H1 (cell line): ENCODE measurements at regions not wholly inside any gene's neighbourhood (a gene's known extent, or its start where the extent isn't known, plus 50 kb on each side); places are given as distances from the start of the nearest gene placed in this dataset.

Experiments
- CTCF ChIA-PET: fragments of 300-600 bp; sonication (Branson Sonifier 250); formaldehyde crosslinking; loops from one replicate; lab custom pipeline; 2021; ENCODE audit not compliant: partially characterized antibody; lab: Charles Lee
- POLR2A ChIA-PET: fragments of 300-600 bp; sonication (Branson Sonifier 250); formaldehyde crosslinking; loops from one replicate; lab custom pipeline; 2021; ENCODE audit warnings: inconsistent platforms; ENCODE audit not compliant: partially characterized antibody; lab: Charles Lee
- DNase-seq, 2 experiments: peaks; one replicate each; pipeline versions ENCODE4 v3.0.0 to v3.0.0-alpha.2; 2010 to 2022; ENCODE audit warnings: low spot score in 2 of 2, low read depth in 1 of 2, mixed read lengths in 1 of 2
- FAIRE-seq: peaks from 2 replicates; lab custom pipeline; 2011; peaks lifted over from hg19 to GRCh38; lab: Jason Lieb, UNC
- H2AFZ ChIP-seq: 2 replicates; pipeline ENCODE4 v1.8.1; 2012; ENCODE audit warnings: low read length, inconsistent platforms
- H2AK5ac ChIP-seq: 2 replicates; pipeline ENCODE4 v1.6.1; 2013; ENCODE audit warnings: low read depth, low read length
- H2BK120ac ChIP-seq: replicated peaks from 2 replicates; pipeline ENCODE3; 2013; ENCODE audit warnings: low read depth, low read length, inconsistent platforms
- H2BK12ac ChIP-seq: 2 replicates; pipeline ENCODE4 v1.6.1; 2013; ENCODE audit warnings: low read depth, low read length
- H2BK15ac ChIP-seq: 2 replicates; pipeline ENCODE4 v1.6.1; 2013; ENCODE audit warnings: low read length
- H2BK20ac ChIP-seq: 2 replicates; pipeline ENCODE4 v1.6.1; 2013; ENCODE audit warnings: low read length
- H2BK5ac ChIP-seq: 2 replicates; pipeline ENCODE4 v1.6.1; 2013; ENCODE audit warnings: low read depth, low read length
- H3K14ac ChIP-seq: 2 replicates; pipeline ENCODE4 v1.6.1; 2013; ENCODE audit warnings: inconsistent platforms; ENCODE audit not compliant: insufficient read length
- H3K18ac ChIP-seq: 2 replicates; pipeline ENCODE4 v1.6.1; 2013; ENCODE audit warnings: low read length; ENCODE audit errors: extremely low read depth
- H3K23ac ChIP-seq: 2 replicates; pipeline ENCODE4 v1.6.1; 2013; ENCODE audit warnings: inconsistent platforms; ENCODE audit not compliant: insufficient read length
- H3K23me2 ChIP-seq: 2 replicates; pipeline ENCODE4 v1.6.1; 2013; ENCODE audit warnings: low read depth, low read length
- H3K27ac ChIP-seq: 2 replicates; pipeline ENCODE4 v1.6.1; 2011; ENCODE audit warnings: low read depth, low read length, inconsistent platforms
- H3K27me3 ChIP-seq, 4 experiments: replicated peaks in 1 of 4; 1 replicate in 1 of 4; 2 replicates in 3 of 4; pipeline versions ENCODE4 v1.6.1 to v1.8.1; 2011 to 2013; ENCODE audit warnings: low read length in 3 of 4, mild to moderate bottlenecking in 3 of 4, inconsistent platforms in 2 of 4, mixed read lengths in 2 of 4, moderate library complexity in 1 of 4; ENCODE audit not compliant: control insufficient read depth in 3 of 4, insufficient read depth in 3 of 4; ENCODE audit errors: extremely low read depth in 1 of 4
- H3K36me3 ChIP-seq, 4 experiments: 2 replicates each; pipeline versions ENCODE4 v1.6.1 to v1.8.1; 2011 to 2013; ENCODE audit warnings: mild to moderate bottlenecking in 4 of 4, low read length in 3 of 4, moderate library complexity in 2 of 4, control low read depth in 1 of 4, inconsistent platforms in 1 of 4; ENCODE audit not compliant: insufficient read depth in 4 of 4, control insufficient read depth in 2 of 4
- H3K4ac ChIP-seq: replicated peaks from 2 replicates; pipeline ENCODE3; 2013; ENCODE audit warnings: low read length, low read depth, mixed read lengths, inconsistent platforms; ENCODE audit not compliant: insufficient read length
- H3K4me1 ChIP-seq, 4 experiments: replicated peaks in 1 of 4; 1 replicate in 1 of 4; 2 replicates in 3 of 4; pipeline versions ENCODE4 v1.6.1 to v1.8.1; 2011 to 2013; ENCODE audit warnings: low read length in 3 of 4, inconsistent platforms in 2 of 4, mixed read lengths in 1 of 4; ENCODE audit not compliant: insufficient read depth in 4 of 4, control insufficient read depth in 3 of 4
- H3K4me2 ChIP-seq, 2 experiments: 2 replicates each; pipeline versions ENCODE4 v1.6.1 to v1.8.1; 2011 to 2013; ENCODE audit warnings: low read depth in 2 of 2, low read length in 2 of 2, control low read depth in 1 of 2, inconsistent platforms in 1 of 2, mild to moderate bottlenecking in 1 of 2; ENCODE audit not compliant: insufficient read depth in 1 of 2
- H3K4me3 ChIP-seq, 4 experiments: fragments of 200-600, 300-600 bp in 1 of 4; sonication (generic), shearing (Covaris generic), sonication (Bioruptor Twin) in 1 of 4; 2 replicates each; pipeline versions ENCODE4 v1.5.1 to v1.8.1; 2011 to 2016; ENCODE audit warnings: low read length in 4 of 4, low read depth in 3 of 4, control low read depth in 2 of 4, inconsistent platforms in 2 of 4, mild to moderate bottlenecking in 2 of 4, mixed read lengths in 1 of 4, moderate library complexity in 1 of 4; ENCODE audit not compliant: insufficient read depth in 2 of 4; ENCODE audit errors: extremely low read depth in 1 of 4
- H3K56ac ChIP-seq: replicated peaks from 2 replicates; pipeline ENCODE3; 2013; ENCODE audit warnings: low read depth, mild to moderate bottlenecking, mixed read lengths, low read length, inconsistent platforms; ENCODE audit not compliant: insufficient read length
- H3K79me1 ChIP-seq: 2 replicates; pipeline ENCODE4 v1.6.1; 2013; ENCODE audit warnings: low read depth, low read length, control low read depth
- H3K79me2 ChIP-seq, 2 experiments: 2 replicates each; pipeline versions ENCODE4 v1.6.1 to v1.8.1; 2012 to 2013; ENCODE audit warnings: low read length in 2 of 2, mild to moderate bottlenecking in 2 of 2, inconsistent platforms in 1 of 2; ENCODE audit not compliant: insufficient read depth in 2 of 2, control insufficient read depth in 1 of 2
- H3K9ac ChIP-seq, 4 experiments: replicated peaks in 1 of 4; 1 replicate in 1 of 4; 2 replicates in 3 of 4; pipeline versions ENCODE4 v1.6.1 to v1.8.1; 2011 to 2013; ENCODE audit warnings: low read depth in 3 of 4, low read length in 3 of 4, control low read depth in 2 of 4, mild to moderate bottlenecking in 2 of 4, moderate library complexity in 2 of 4, inconsistent platforms in 1 of 4; ENCODE audit errors: extremely low read depth in 1 of 4
- H3K9me3 ChIP-seq, 2 experiments: 2 replicates each; pipeline versions ENCODE4 v1.6.1 to v1.8.1; 2012 to 2013; ENCODE audit warnings: mild to moderate bottlenecking in 2 of 2, moderate library complexity in 2 of 2, control low read depth in 1 of 2, inconsistent platforms in 1 of 2, low read depth in 1 of 2, low read length in 1 of 2, mixed read lengths in 1 of 2; ENCODE audit not compliant: insufficient read depth in 2 of 2
- H4K20me1 ChIP-seq, 2 experiments: replicated peaks in 1 of 2; 2 replicates each; pipeline versions ENCODE3 to v1.8.1; 2011 to 2013; ENCODE audit warnings: inconsistent platforms in 2 of 2, low read length in 2 of 2, mild to moderate bottlenecking in 1 of 2; ENCODE audit not compliant: insufficient read depth in 2 of 2, control insufficient read depth in 1 of 2
- H4K5ac ChIP-seq: 2 replicates; pipeline ENCODE4 v1.6.1; 2013; ENCODE audit warnings: low read length, low read depth, mixed read lengths, inconsistent platforms; ENCODE audit not compliant: insufficient read length
- H4K8ac ChIP-seq: 2 replicates; pipeline ENCODE4 v1.8.0; 2013; ENCODE audit warnings: mild to moderate bottlenecking, moderate library complexity, low read length, inconsistent platforms; ENCODE audit not compliant: insufficient read depth; ENCODE audit errors: extremely low read depth
- H4K91ac ChIP-seq: replicated peaks from 2 replicates; pipeline ENCODE3; 2013; ENCODE audit warnings: low read length, mixed read lengths, inconsistent platforms; ENCODE audit not compliant: insufficient read length
- CHD1 ChIP-seq: IDR thresholded peaks from 2 replicates; pipeline ENCODE4 v1.6.1; 2012; ENCODE audit warnings: low read depth, low read length, improper control_type of control experiment
- CTBP2 ChIP-seq: IDR thresholded peaks from 2 replicates; pipeline ENCODE4 v1.7.0; 2011; ENCODE audit warnings: borderline replicate concordance, mild to moderate bottlenecking, moderate library complexity, mixed read lengths, low read length; ENCODE audit not compliant: insufficient read depth, insufficient read length
- GABPA ChIP-seq: IDR thresholded peaks from 2 replicates; pipeline ENCODE4 v1.6.1; 2011; ENCODE audit warnings: mild to moderate bottlenecking, low read length, moderate library complexity, borderline replicate concordance; ENCODE audit not compliant: insufficient read depth
- NRF1 ChIP-seq: IDR thresholded peaks from 2 replicates; pipeline ENCODE4 v1.6.1; 2011; ENCODE audit warnings: mild to moderate bottlenecking, low read depth, low read length, improper control_type of control experiment
- POLR2A ChIP-seq, 2 experiments: IDR thresholded peaks; 1 replicate in 1 of 2; 2 replicates in 1 of 2; pipeline ENCODE4 v1.6.1; 2011; ENCODE audit warnings: low read depth in 2 of 2, low read length in 2 of 2, mild to moderate bottlenecking in 2 of 2; ENCODE audit errors: control extremely low read depth in 1 of 2
- POU5F1 ChIP-seq: IDR thresholded peaks from 2 replicates; pipeline ENCODE4 v1.6.1; 2011; ENCODE audit warnings: low read depth, mild to moderate bottlenecking, low read length, moderate library complexity
- RAD21 ChIP-seq, 2 experiments: IDR thresholded peaks in 1 of 2; conservative IDR thresholded peaks in 1 of 2; 2 replicates each; pipeline ENCODE4 v1.6.1; 2011; ENCODE audit warnings: low read depth in 2 of 2, low read length in 2 of 2, improper control_type of control experiment in 1 of 2, inconsistent platforms in 1 of 2, mild to moderate bottlenecking in 1 of 2, moderate library complexity in 1 of 2
- RNF2 ChIP-seq: fragments of 200-900, 300-1000 bp; sonication (generic); IDR thresholded peaks from 2 replicates; pipeline ENCODE4 v1.7.1; 2016; ENCODE audit warnings: borderline replicate concordance, low read depth, mild to moderate bottlenecking, antibody characterized with exemption, low read length; ENCODE audit not compliant: poor library complexity, severe bottlenecking; ENCODE audit errors: missing control alignments
- RXRA ChIP-seq: IDR thresholded peaks from 2 replicates; pipeline ENCODE4 v1.6.1; 2011; ENCODE audit warnings: low read depth, mild to moderate bottlenecking, low read length, moderate library complexity; ENCODE audit not compliant: insufficient read depth
- SAP30 ChIP-seq: fragments of 300-600 bp; sonication (generic); IDR thresholded peaks from 2 replicates; pipeline ENCODE4 v1.7.1; 2012; ENCODE audit warnings: low read length, moderate library complexity, mild to moderate bottlenecking, inconsistent platforms; ENCODE audit not compliant: insufficient read depth, insufficient replicate concordance
- SP1 ChIP-seq: IDR thresholded peaks from 2 replicates; pipeline ENCODE4 v1.6.1; 2011; ENCODE audit warnings: low read depth, low read length
- TEAD4 ChIP-seq: IDR thresholded peaks from 2 replicates; pipeline ENCODE4 v1.6.1; 2012; ENCODE audit warnings: low read depth, low read length, inconsistent platforms, mixed read lengths
- WGBS, 2 experiments: shearing (Covaris generic) in 1 of 2; methylation state at CpG; one replicate each; pipeline versions ENCODE4 v1.1.6 to v1.1.7; 2013 to 2015; ENCODE audit warnings: low lambda C conversion rate in 2 of 2, mixed read lengths in 2 of 2, inconsistent platforms in 1 of 2, low coverage in 1 of 2, missing lambda C conversion rate in 1 of 2; ENCODE audit not compliant: insufficient replicate concordance in 2 of 2, insufficient coverage in 1 of 2, insufficient read length in 1 of 2; ENCODE audit errors: extremely low coverage in 1 of 2, missing lambda C conversion rate in 1 of 2; 5-methylcytosine and 5-hydroxymethylcytosine counted together
- TF ChIP-seq, protein P1 (sequence below): IDR thresholded peaks from 2 replicates; pipeline ENCODE4 v1.6.1; 2011; ENCODE audit warnings: low read depth, mild to moderate bottlenecking, low read length; ENCODE audit not compliant: insufficient read depth

DNA sequence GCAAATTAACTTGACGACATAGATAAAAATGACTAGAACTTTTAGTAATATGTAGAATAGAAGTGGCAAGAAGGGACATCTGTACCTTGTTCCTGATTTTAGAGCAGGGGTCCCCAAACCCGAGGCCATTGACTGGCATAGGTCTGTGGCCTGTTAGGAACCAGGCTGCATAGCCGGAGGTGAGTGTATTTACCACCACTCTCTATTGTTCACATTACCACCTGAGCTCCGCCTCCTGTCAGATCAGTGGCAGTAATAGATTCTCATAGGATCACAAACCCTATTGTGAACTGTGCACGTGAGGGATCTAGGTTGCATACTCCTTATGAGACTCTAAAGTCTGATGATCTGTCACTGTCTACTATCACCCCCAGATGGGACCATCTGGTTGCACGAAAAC, 113.6 kb upstream of the AVPR1A start:
- H2BK5ac ChIP-seq = no peak overlapping the region
- H4K91ac ChIP-seq = no peak overlapping the region
- no peak overlapping the region for H3K23ac ChIP-seq
- no peaks in the 10 kb centered on the region for H3K79me1 ChIP-seq
- no peak overlapping the region for H3K56ac ChIP-seq
- H3K27ac ChIP-seq = no peak overlapping the region
- H3K79me2 ChIP-seq = no peaks in the 10 kb centered on the region
- FAIRE-seq (no peak), DNase-seq (no peak)
- H2BK120ac ChIP-seq = no peak overlapping the region
- no peak overlapping the region for H3K4me2 ChIP-seq
- H2AK5ac ChIP-seq = no peak overlapping the region
- H3K4ac ChIP-seq = no peak overlapping the region
- no peak overlapping the region for H2AFZ ChIP-seq
- no peak overlapping the region for H4K5ac ChIP-seq
- no peaks in the 10 kb centered on the region for H3K36me3 ChIP-seq
- H3K18ac ChIP-seq = no peak overlapping the region
- H3K4me1 ChIP-seq = no peaks in the 10 kb centered on the region
- no peak overlapping the region for H3K9ac ChIP-seq
- H3K27me3 ChIP-seq = peaks cover 0 to 1% (median 0%) of the 10 kb centered on the region in 4 experiments; a peak in 1 of 7 replicates
- CTCF ChIA-PET = interaction anchor here (1.3 to 2.1 kb wide), 2 partner anchors 12 to 113 kb away, joined by 3 to 11 read pairs; partner anchors contain the start of gene AVPR1A
- no peak overlapping the region for H3K14ac ChIP-seq
- H4K20me1 ChIP-seq = no peaks in the 10 kb centered on the region
- no peak overlapping the region for H4K8ac ChIP-seq
- 89% methylated on average over 6 of the region's 6 CpGs; no CpG with 5 or more reads in 1 of the 2 experiments for WGBS, 2 experiments
- no peak overlapping the region for H3K4me3 ChIP-seq
- POLR2A ChIA-PET = no interaction called here
- H3K23me2 ChIP-seq = no peaks in the 10 kb centered on the region
- no peak overlapping the region for H2BK20ac ChIP-seq
- H3K9me3 ChIP-seq = peaks cover 0 to 5% of the 10 kb centered on the region in 2 experiments; a peak in 1 of 4 replicates
- H2BK15ac ChIP-seq = no peak overlapping the region
- H2BK12ac ChIP-seq = no peak overlapping the region
- TF ChIP-seq TEAD4 = no peak
- TF ChIP-seq GABPA = no peak
- TF ChIP-seq RAD21 (IDR thresholded peaks at IDR 0.05 in 1 of 2, conservative IDR thresholded peaks at IDR 0.05 in 1 of 2; ENCODE audit: low read depth in 2 of 2, low read length in 2 of 2) = no peak
- no peak for TF ChIP-seq RNF2
- no peak for TF ChIP-seq POU5F1
- no peak for TF ChIP-seq NRF1
- no peak for TF ChIP-seq RXRA
- no peak for TF ChIP-seq POLR2A (IDR thresholded peaks at IDR 0.05; ENCODE audit: control extremely low read depth in 1 of 2, low read depth in 2 of 2, low read length in 2 of 2)
- TF ChIP-seq SP1 = no peak
- no peak for TF ChIP-seq CTBP2
- TF ChIP-seq, protein P1, sequence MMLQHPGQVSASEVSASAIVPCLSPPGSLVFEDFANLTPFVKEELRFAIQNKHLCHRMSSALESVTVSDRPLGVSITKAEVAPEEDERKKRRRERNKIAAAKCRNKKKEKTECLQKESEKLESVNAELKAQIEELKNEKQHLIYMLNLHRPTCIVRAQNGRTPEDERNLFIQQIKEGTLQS = no peak
- no peak for TF ChIP-seq CHD1
- TF ChIP-seq SAP30 = no peak
